ENCODE measurements at regions not wholly inside any gene's neighbourhood (a gene's known extent, or its start where the extent isn't known, plus 50 kb on each side); places are given as distances from the start of the nearest gene placed in this dataset.

DNA sequence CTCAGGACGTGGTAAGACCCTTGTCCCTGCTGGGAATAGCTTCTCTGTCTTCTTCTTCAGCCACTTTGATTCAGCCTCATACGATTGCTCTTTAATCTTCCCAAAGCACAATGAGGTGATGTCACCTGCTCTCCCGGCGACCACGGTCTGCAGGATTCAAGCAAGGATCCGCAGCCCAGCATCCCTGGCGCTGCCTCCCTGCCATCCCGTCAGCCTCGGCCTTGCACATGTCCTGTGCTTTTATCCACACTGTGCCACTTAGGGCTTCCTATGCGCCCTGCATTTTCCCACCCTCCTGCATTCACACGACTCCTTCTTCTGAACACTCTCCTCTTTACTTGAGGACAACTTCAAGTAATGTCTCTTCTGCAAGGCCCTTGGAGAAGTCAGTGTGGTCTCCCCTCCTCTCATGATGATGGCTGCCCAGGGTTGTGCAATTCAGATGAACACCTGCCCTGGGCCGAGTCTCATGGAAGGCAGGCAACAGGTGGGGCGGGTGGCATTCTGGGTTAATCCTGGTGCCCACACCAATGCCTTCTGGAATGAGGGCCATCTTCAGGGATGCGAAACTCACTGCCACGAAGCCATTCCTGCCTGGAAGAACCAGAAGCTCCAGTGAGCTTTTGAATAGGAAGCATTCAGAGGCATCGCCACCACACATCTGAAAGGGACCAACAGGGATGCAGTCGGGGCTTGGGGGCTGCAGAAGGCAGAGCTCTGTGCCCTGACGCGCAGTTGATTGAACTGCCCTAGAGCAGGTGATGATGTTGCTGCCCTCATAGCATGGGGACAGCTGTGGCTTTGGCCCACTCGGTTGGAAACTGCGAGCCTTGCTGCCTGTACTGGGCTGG is 287.5 kb downstream of the GLRX3 start:
- TF ChIP-seq, protein P1, sequence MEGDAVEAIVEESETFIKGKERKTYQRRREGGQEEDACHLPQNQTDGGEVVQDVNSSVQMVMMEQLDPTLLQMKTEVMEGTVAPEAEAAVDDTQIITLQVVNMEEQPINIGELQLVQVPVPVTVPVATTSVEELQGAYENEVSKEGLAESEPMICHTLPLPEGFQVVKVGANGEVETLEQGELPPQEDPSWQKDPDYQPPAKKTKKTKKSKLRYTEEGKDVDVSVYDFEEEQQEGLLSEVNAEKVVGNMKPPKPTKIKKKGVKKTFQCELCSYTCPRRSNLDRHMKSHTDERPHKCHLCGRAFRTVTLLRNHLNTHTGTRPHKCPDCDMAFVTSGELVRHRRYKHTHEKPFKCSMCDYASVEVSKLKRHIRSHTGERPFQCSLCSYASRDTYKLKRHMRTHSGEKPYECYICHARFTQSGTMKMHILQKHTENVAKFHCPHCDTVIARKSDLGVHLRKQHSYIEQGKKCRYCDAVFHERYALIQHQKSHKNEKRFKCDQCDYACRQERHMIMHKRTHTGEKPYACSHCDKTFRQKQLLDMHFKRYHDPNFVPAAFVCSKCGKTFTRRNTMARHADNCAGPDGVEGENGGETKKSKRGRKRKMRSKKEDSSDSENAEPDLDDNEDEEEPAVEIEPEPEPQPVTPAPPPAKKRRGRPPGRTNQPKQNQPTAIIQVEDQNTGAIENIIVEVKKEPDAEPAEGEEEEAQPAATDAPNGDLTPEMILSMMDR (IDR thresholded peaks at IDR 0.05), result no peak
- no peak for TF ChIP-seq POLR2A (IDR thresholded peaks at IDR 0.05)
